GM23248 (cell line): ENCODE measurements at regions not wholly inside any gene's neighbourhood (a gene's known extent, or its start where the extent isn't known, plus 50 kb on each side); places are given as distances from the start of the nearest gene placed in this dataset.

Experiments
- EZH2 ChIP-seq: fragments of 200-600 bp; sonication (generic); IDR thresholded peaks from 2 replicates; pipeline ENCODE4 v1.6.1; 2018; ENCODE audit warnings: antibody characterized with exemption, mild to moderate bottlenecking; ENCODE audit not compliant: insufficient read depth, poor library complexity, severe bottlenecking
- EZH2phosphoT487 ChIP-seq: fragments of 200-600 bp; sonication (generic); IDR thresholded peaks from 2 replicates; pipeline ENCODE4 v1.6.1; 2018; ENCODE audit warnings: antibody characterized with exemption, moderate library complexity, mild to moderate bottlenecking, low read depth; ENCODE audit not compliant: insufficient read depth

DNA sequence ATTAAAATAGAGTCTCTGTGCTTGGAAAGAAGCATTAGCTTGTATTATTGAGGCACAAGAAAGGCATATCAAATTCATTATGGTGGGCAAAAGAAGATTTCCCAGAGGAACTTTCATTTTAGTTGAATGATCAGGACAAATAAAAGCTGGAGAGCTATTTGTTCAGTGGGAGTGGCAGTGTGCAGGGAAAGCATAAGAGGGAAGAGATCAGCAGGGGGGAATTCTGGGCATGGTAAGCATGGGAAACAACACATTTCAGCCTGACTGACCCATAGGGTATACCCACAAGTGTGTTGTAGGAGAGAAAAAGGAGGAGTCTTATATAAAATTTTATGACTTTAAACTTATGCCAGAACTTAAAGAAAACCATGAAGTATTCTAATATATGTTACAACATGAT, 167.7 kb upstream of the RASA1 start:
- TF ChIP-seq EZH2phosphoT487 (no peak), EZH2 (no peak)
